ELF-1 (cell line): ENCODE measurements at regions not wholly inside any gene's neighbourhood (a gene's known extent, or its start where the extent isn't known, plus 50 kb on each side); places are given as distances from the start of the nearest gene placed in this dataset.

Experiments used
- DNase-seq: peaks from one replicate; pipeline ENCODE4 v3.0.0-alpha.2; 2016; ENCODE audit warnings: low read depth, low spot score

DNA sequence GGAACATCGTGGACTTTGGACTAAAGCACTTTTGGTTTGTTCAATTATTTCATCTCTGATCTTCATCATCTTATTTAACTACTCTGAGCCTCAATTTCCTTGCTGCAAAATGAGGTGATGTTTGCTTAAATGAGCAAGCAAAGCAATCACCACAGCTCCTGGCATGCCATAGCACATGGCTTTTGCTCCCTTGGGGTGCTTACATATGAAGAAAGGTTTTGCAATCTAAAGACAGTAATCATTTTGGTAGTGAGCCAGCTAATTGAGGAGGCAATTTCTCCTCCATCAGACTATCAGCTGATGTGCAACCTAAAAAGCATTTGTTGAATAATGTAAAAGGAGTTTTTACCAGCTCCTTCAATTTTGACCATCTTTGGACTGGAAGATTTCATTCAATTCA lies 68.8 kb upstream of the KCNJ15 start:
- no peak for DNase-seq

DNA sequence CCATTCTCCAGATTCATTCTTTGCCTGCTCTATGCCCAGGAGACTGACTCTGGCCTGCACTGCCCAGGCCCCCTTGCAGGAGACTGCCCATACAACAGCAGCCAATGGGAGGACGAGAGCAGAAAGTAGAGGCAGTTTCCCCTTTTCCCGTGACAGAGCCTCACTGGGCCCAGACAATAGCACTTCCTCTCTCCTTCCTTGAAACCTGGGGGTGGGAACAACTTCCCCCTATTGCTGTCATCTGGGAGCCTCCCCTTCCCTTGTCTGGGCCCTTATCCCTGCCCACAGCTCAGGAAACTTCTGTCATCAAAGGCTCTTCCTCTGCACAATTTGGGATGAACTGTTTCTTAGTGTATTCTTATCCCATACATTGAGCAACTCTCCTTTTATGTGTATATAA lies 60.8 kb upstream of the KCNJ15 start:
- no peak for DNase-seq

DNA sequence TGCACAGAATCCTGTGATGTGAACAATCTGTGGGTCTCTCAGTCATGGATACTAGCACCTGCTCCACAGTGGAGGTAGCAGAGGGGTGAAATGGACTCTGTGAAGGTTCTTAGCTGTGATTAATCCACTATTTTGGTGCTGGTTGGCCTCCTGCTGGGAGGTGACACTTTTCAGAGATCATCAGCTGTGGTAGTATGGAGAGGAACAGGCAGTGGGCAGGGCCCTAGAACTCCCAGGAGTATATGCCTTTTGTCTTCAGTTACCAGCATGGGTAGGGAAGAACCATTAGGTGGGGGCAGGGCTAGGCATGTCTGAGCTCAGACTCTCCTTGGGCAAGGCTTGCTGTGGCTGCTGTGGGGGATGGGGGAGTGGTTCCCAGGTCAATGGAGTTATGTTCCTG lies 54.0 kb upstream of the KCNJ15 start:
- DNase-seq = peak; percentile 33

DNA sequence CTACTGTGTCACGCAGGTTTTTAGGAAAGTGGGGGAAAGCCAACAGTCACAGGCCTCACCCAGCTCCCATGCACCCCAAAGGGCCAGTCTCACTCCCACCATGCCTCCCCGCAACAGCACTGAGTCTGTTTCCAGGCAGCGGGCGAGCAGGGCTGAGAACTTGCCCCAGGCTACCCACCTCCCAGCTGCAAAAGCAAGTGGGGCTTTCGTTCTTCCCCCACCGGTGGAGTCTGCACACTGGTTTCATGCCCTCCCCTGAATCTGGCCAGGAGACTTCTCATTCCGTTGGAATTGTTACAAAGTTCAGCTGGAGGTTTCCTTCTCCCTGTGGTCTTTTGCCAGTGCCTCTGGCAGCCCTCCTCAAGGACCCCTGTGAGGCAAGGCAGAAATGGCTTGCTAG lies 53.6 kb upstream of the KCNJ15 start:
- DNase-seq = peak; percentile 23

DNA sequence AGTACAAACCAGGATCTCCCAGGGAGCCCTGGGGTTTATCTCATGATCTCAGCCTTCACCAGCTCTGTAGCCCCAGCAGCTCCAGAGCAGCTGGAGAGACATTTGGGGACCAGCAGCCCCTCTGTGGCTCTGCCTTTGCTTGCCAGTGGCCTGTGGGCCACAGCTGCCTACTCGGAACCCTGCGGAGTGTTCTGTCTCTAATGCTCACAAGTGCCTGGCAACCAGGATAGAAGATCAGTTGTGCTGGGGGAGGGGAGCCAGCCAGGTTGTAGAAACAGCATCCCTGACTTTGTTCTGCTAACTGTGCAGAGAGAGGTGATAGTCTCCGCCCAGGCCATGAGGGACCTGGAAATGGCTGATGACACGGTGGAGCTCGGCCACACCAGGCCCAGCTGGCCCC lies 50.9 kb upstream of the KCNJ15 start:
- peak; percentile 4 for DNase-seq

DNA sequence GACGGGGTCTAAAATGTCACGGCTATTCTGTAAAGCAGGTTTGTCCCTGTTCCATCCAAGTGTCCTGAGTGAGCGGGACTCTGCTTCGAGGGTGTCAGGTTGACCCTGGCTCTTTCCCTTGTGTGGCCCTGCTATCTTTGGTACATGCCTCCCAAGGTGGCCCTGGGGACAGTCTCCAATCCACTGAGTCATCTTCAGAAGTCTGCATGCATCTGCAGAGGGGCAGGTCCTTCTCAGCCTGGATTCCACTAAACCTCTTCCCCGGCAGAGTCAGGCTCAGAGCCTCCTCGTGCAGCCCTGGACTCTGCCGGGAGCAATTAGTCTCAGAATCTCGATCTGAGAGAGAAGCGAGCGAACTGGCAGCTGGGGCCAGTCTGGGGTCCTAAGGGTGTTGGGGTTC lies 50.1 kb upstream of the KCNJ15 start:
- DNase-seq = peak; percentile 3
